ENCODE measurements at regions not wholly inside any gene's neighbourhood (a gene's known extent, or its start where the extent isn't known, plus 50 kb on each side); places are given as distances from the start of the nearest gene placed in this dataset.

GRCh38 chr5:166427211-166427610 is 1864.2 kb upstream of the WWC1 start:
- Mint-ChIP-seq H3K9me3 (ENCODE audit: low read depth) (peaks cover 15% of the 10 kb centered on the region), H3K27ac (no peak overlapping the region), H3K27me3 (no peaks in the 10 kb centered on the region), H3K4me1 (no peaks in the 10 kb centered on the region), H3K36me3 (ENCODE audit: low read depth) (no peaks in the 10 kb centered on the region), H3K4me3 (no peak overlapping the region)
- DNase-seq (no peak), ATAC-seq (no peak)
- intact Hi-C loops (cut with DNase I, micrococcal nuclease) = no loop called here
- ChIA-PET POLR2A (no interaction called here), CTCF (no interaction called here)

DNA sequence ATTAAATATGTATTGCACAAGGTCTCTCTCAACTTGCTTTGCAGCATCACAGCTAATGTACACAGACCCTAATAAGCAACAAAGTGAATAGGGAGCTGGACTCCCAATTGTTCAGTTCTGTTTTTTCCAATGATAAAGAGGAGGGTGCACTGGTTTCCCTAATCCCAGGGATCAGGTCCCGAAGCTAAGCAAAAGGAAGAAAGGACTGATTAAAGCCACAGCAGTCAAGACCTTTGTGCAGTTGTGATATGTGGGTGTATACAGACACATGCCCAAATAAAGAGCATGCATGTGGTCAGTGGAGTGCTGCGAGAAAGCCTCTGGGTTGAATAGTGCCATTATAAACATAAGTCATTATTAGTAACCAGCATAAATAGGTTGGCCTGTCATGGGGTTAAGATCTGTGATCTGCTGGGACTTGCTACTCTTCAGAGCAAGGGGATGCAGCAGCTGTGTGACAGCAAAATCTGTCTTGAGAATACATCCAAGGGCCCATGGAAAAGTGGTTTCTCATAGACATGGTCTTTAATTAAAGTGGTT is 1863.1 kb upstream of the WWC1 start:
- no peak overlapping the region for H3K27ac Mint-ChIP-seq
- intact Hi-C loops (cut with DNase I, micrococcal nuclease) = no loop called here
- no peaks in the 10 kb centered on the region for H3K36me3 Mint-ChIP-seq (ENCODE audit: low read depth)
- CTCF ChIA-PET = interaction anchor here (0.8 to 0.9 kb wide), 2 partner anchors 11 to 793 kb away, joined by 3 read pairs; no protein-coding TSS in a partner anchor
- H3K4me1 Mint-ChIP-seq = no peaks in the 10 kb centered on the region
- peaks cover 16% of the 10 kb centered on the region for H3K9me3 Mint-ChIP-seq (ENCODE audit: low read depth)
- POLR2A ChIA-PET = no interaction called here
- DNase-seq (no peak), ATAC-seq (no peak)
- no peaks in the 10 kb centered on the region for H3K27me3 Mint-ChIP-seq
- no peak overlapping the region for H3K4me3 Mint-ChIP-seq

DNA sequence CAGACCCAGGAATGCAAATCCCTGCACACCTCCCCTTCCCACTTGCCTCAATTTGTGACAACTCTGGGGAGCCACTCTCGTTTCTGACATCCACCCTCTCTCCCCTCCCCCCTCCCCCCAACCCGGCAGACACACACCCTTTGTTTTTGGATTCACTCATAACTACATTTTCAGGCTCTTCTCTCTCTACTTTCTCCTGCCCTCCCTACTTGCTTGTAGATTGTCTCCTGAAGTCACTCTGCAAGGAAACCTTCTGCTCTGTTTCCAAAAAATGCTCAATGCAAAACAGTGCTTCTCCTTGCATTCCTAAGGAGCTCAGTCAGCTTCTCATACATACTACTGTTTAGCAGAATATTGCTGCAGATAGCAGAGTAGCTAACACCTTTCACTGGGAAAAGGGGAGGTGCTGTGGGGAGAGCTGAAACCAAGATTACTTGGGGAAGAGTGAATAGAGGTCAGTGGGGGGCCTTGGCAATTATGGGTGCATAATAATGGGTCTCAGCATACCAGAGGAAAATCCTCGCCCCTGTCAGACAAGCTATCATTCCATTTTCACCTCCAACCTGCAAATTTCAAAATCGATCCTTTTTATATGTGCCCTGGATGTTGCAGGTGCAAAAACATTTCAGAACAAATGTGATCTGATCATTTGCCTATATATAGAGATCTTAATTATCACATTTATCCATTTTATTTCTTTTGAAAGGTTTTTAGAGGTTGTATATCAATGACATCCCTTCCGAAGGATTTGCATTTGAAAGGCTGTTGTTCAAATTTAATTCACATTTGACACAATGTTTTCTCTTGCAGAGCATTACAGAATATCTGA is 1860.7 kb upstream of the WWC1 start:
- intact Hi-C loops (cut with DNase I, micrococcal nuclease) = no loop called here
- CTCF ChIA-PET = no interaction called here
- Mint-ChIP-seq H3K9me3 (ENCODE audit: low read depth) (peaks cover 18% of the 10 kb centered on the region), H3K36me3 (ENCODE audit: low read depth) (no peaks in the 10 kb centered on the region), H3K4me3 (no peak overlapping the region), H3K4me1 (no peaks in the 10 kb centered on the region), H3K27me3 (no peaks in the 10 kb centered on the region), H3K27ac (no peak overlapping the region)
- DNase-seq (no peak), ATAC-seq (no peak)
- POLR2A ChIA-PET = no interaction called here

GRCh38 chr5:166431456-166431855 is 1860.0 kb upstream of the WWC1 start:
- no peak for ATAC-seq
- H3K36me3 Mint-ChIP-seq (ENCODE audit: low read depth) = no peaks in the 10 kb centered on the region
- no peaks in the 10 kb centered on the region for H3K27me3 Mint-ChIP-seq
- POLR2A ChIA-PET = no interaction called here
- no peak for DNase-seq
- intact Hi-C loops (cut with DNase I, micrococcal nuclease) = no loop called here
- H3K9me3 Mint-ChIP-seq (ENCODE audit: low read depth) = peaks cover 17% of the 10 kb centered on the region
- H3K4me3 Mint-ChIP-seq = no peak overlapping the region
- CTCF ChIA-PET = no interaction called here
- H3K27ac Mint-ChIP-seq = no peak overlapping the region
- no peaks in the 10 kb centered on the region for H3K4me1 Mint-ChIP-seq

GRCh38 chr5:166433679-166434078 is 1857.8 kb upstream of the WWC1 start:
- Mint-ChIP-seq H3K27me3 (no peaks in the 10 kb centered on the region), H3K27ac (no peak overlapping the region), H3K4me1 (no peaks in the 10 kb centered on the region), H3K36me3 (ENCODE audit: low read depth) (no peaks in the 10 kb centered on the region), H3K4me3 (no peak overlapping the region), H3K9me3 (ENCODE audit: low read depth) (peaks cover 10% of the 10 kb centered on the region)
- intact Hi-C loops (cut with DNase I, micrococcal nuclease) = no loop called here
- DNase-seq = no peak
- ChIA-PET POLR2A (no interaction called here), CTCF (no interaction called here)
- ATAC-seq = no peak

- POLR2A ChIA-PET = no interaction called here
- ATAC-seq (no peak), DNase-seq (no peak)
- Mint-ChIP-seq H3K4me1 (no peaks in the 10 kb centered on the region), H3K9me3 (ENCODE audit: low read depth) (peaks cover 7% of the 10 kb centered on the region), H3K36me3 (ENCODE audit: low read depth) (no peaks in the 10 kb centered on the region), H3K27me3 (no peaks in the 10 kb centered on the region), H3K27ac (no peak overlapping the region), H3K4me3 (no peak overlapping the region)
- intact Hi-C loops (cut with DNase I, micrococcal nuclease) = no loop called here
- CTCF ChIA-PET = no interaction called here
Observed at GRCh38 chr5:166436872-166437271, 1854.6 kb upstream of the WWC1 start.

- ChIA-PET CTCF (no interaction called here), POLR2A (no interaction called here)
- no peak overlapping the region for H3K27ac Mint-ChIP-seq
- H3K36me3 Mint-ChIP-seq (ENCODE audit: low read depth) = no peaks in the 10 kb centered on the region
- ATAC-seq (no peak), DNase-seq (no peak)
- H3K27me3 Mint-ChIP-seq = no peaks in the 10 kb centered on the region
- no peak overlapping the region for H3K4me3 Mint-ChIP-seq
- peaks cover 9% of the 10 kb centered on the region for H3K9me3 Mint-ChIP-seq (ENCODE audit: low read depth)
- intact Hi-C loops (cut with DNase I, micrococcal nuclease) = no loop called here
- no peaks in the 10 kb centered on the region for H3K4me1 Mint-ChIP-seq
Observed at GRCh38 chr5:166486348-166486747, 1805.1 kb upstream of the WWC1 start.

- Mint-ChIP-seq H3K36me3 (ENCODE audit: low read depth) (no peaks in the 10 kb centered on the region), H3K9me3 (ENCODE audit: low read depth) (peaks cover 9% of the 10 kb centered on the region), H3K27me3 (no peaks in the 10 kb centered on the region), H3K4me1 (no peaks in the 10 kb centered on the region), H3K4me3 (no peak overlapping the region), H3K27ac (no peak overlapping the region)
- CTCF ChIA-PET = no interaction called here
- no peak for DNase-seq
- POLR2A ChIA-PET = no interaction called here
- ATAC-seq = no peak
- intact Hi-C loops (cut with DNase I, micrococcal nuclease) = no loop called here
Observed at GRCh38 chr5:166488560-166488959, 1802.9 kb upstream of the WWC1 start.

DNA sequence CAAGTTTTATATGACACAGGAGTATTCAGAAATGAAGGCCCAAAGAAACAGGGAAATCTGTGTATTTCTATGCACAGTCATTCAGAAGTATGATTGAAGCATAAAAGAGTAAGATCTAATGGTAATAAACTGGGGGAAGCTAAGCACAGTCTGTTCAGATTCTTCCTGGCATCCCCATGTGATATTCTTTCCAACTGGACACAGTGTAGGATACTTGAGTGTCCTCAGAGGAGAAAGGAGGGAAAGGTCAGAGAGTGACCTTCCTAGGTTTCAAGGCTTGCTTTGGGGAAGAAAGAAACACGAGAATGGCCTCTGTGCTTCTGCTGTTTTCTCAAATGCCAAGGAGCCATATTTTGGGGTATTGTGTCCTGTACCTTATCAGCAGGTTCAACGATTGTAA is 1798.4 kb upstream of the WWC1 start:
- H3K27me3 Mint-ChIP-seq = no peaks in the 10 kb centered on the region
- H3K27ac Mint-ChIP-seq = no peak overlapping the region
- intact Hi-C loops (cut with DNase I, micrococcal nuclease) = no loop called here
- ChIA-PET POLR2A (no interaction called here), CTCF (no interaction called here)
- no peaks in the 10 kb centered on the region for H3K36me3 Mint-ChIP-seq (ENCODE audit: low read depth)
- no peaks in the 10 kb centered on the region for H3K4me1 Mint-ChIP-seq
- ATAC-seq (no peak), DNase-seq (no peak)
- H3K9me3 Mint-ChIP-seq (ENCODE audit: low read depth) = peaks cover 5% of the 10 kb centered on the region
- no peak overlapping the region for H3K4me3 Mint-ChIP-seq

DNA sequence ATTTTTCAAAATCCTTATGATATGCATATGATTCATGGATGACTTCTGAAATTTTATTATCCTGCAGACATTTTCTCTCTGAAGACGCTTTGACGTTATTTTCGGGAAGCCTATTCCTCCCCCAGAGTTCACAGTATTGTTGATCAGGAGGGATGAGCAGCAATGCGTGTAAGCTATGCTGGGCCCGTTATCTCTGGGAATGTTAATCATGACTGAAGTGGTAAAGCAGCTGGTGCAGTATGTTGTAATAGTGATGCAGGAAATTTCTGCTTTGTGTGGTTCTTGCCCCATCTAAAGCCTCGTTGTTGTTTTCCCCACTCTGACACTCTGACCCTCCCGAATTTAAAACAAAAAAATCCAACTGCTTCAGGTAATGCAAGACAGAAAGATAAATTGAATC is 1797.8 kb upstream of the WWC1 start:
- intact Hi-C loops (cut with DNase I, micrococcal nuclease) = no loop called here
- ATAC-seq (no peak), DNase-seq (no peak)
- Mint-ChIP-seq H3K27ac (no peak overlapping the region), H3K4me3 (no peak overlapping the region), H3K4me1 (no peaks in the 10 kb centered on the region), H3K36me3 (ENCODE audit: low read depth) (no peaks in the 10 kb centered on the region), H3K27me3 (no peaks in the 10 kb centered on the region), H3K9me3 (ENCODE audit: low read depth) (peaks cover 5% of the 10 kb centered on the region)
- CTCF ChIA-PET = no interaction called here
- POLR2A ChIA-PET = no interaction called here

DNA sequence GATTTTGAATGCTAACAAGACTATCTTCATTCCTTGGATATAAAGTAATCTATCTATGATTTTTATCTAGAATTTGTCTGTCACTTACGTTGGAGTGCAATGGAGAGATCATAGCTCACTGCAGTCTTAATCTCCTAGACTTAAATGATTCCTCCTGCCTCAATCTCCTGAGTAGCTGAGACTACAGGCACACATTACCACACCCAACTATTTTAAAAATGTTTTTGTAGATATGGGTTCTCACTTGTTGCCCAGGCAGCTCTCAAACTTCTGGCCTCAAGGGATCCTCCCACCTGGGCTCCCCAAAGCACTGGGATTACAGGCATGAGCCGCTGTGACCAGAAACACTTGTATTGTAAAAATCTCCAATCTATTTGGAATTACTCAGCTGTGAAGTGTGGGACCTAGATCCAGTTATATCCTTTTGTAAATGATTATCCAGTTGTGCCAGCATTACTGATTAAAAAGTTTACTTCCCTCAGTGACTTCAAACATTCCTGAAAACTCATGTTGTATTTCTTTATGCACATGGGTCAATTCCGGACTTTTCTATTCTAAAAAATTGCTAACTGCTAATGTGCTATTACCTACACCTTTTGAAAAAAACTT is 1793.8 kb upstream of the WWC1 start:
- ATAC-seq = no peak
- ChIA-PET CTCF (no interaction called here), POLR2A (no interaction called here)
- Mint-ChIP-seq H3K4me3 (no peak overlapping the region), H3K9me3 (ENCODE audit: low read depth) (peaks cover 9% of the 10 kb centered on the region), H3K27me3 (no peaks in the 10 kb centered on the region), H3K27ac (no peak overlapping the region), H3K36me3 (ENCODE audit: low read depth) (no peaks in the 10 kb centered on the region), H3K4me1 (no peaks in the 10 kb centered on the region)
- DNase-seq = no peak
- intact Hi-C loops (cut with DNase I, micrococcal nuclease) = no loop called here

- no peaks in the 10 kb centered on the region for H3K36me3 Mint-ChIP-seq (ENCODE audit: low read depth)
- H3K27me3 Mint-ChIP-seq = no peaks in the 10 kb centered on the region
- CTCF ChIA-PET = no interaction called here
- POLR2A ChIA-PET = interaction anchor here (0.7 kb wide), 1 partner anchor 477 kb away, joined by 6 read pairs; no protein-coding TSS in a partner anchor
- no peak for ATAC-seq
- peaks cover 12% of the 10 kb centered on the region for H3K9me3 Mint-ChIP-seq (ENCODE audit: low read depth)
- H3K27ac Mint-ChIP-seq = no peak overlapping the region
- intact Hi-C loops (cut with DNase I, micrococcal nuclease) = no loop called here
- no peak overlapping the region for H3K4me3 Mint-ChIP-seq
- no peaks in the 10 kb centered on the region for H3K4me1 Mint-ChIP-seq
- no peak for DNase-seq
Observed at GRCh38 chr5:166499447-166500240, 1791.8 kb upstream of the WWC1 start.
